WTC11 (cell line): ENCODE measurements at regions not wholly inside any gene's neighbourhood (a gene's known extent, or its start where the extent isn't known, plus 50 kb on each side); places are given as distances from the start of the nearest gene placed in this dataset.

Experiments used
- ATAC-seq: fragments of 200-7000 bp; cut with Tn5 transposase; 2 replicates; pipeline ENCODE4 v1.10.0; 2021; ENCODE audit warnings: mild to moderate bottlenecking, moderate library complexity
- CTCF ChIA-PET: fragments of 300-600 bp; sonication (Branson Sonifier 250); formaldehyde crosslinking; loops from one replicate; lab custom pipeline; 2021; ENCODE audit warnings: antibody characterized with exemption; lab: Charles Lee
- POLR2A ChIA-PET: fragments of 350-600 bp; sonication (Branson Sonifier 250); formaldehyde crosslinking; loops from one replicate; lab custom pipeline; 2021; ENCODE audit warnings: antibody characterized with exemption; lab: Charles Lee
- DNase-seq: peaks from one replicate; pipeline ENCODE4 v3.0.0; 2021; ENCODE audit warnings: low spot score
- H3K27ac Mint-ChIP-seq: 2 replicates; pipeline ENCODE4 v1.8.0; 2021; ENCODE audit warnings: mixed read lengths
- H3K27me3 Mint-ChIP-seq: 2 replicates; pipeline ENCODE4 v1.8.0; 2021; ENCODE audit warnings: low read depth, mild to moderate bottlenecking, moderate library complexity, mixed read lengths
- H3K36me3 Mint-ChIP-seq: 2 replicates; pipeline ENCODE4 v1.8.0; 2021; ENCODE audit warnings: mixed read lengths
- H3K4me1 Mint-ChIP-seq: 2 replicates; pipeline ENCODE4 v1.8.0; 2022; ENCODE audit warnings: mixed read lengths
- H3K4me3 Mint-ChIP-seq: 2 replicates; pipeline ENCODE4 v1.8.0; 2021; ENCODE audit warnings: mild to moderate bottlenecking, moderate library complexity, mixed read lengths
- H3K9me3 Mint-ChIP-seq: 2 replicates; pipeline ENCODE4 v1.8.0; 2021; ENCODE audit warnings: mixed read lengths
- CBFB ChIP-seq: sonication (generic); formaldehyde crosslinking; IDR thresholded peaks from 2 replicates; pipeline ENCODE4 v1.8.1; 2022; ENCODE audit warnings: mild to moderate bottlenecking, low read depth, missing genetic modification reagents
- HMGA2 ChIP-seq: fragments of 250-450 bp; sonication (Bioruptor Pico); IDR thresholded peaks from 2 replicates; pipeline ENCODE4 v1.4.0; 2021; ENCODE audit warnings: mild to moderate bottlenecking, moderate library complexity
- NFATC4 ChIP-seq: fragments of 250-450 bp; sonication (Bioruptor Pico); IDR thresholded peaks from 2 replicates; pipeline ENCODE4 v1.9.0; 2021; ENCODE audit warnings: mild to moderate bottlenecking
- NFYB ChIP-seq: sonication (generic); formaldehyde crosslinking; conservative IDR thresholded peaks from 2 replicates; pipeline ENCODE4 v1.8.0; 2022; ENCODE audit warnings: low read depth, missing genetic modification reagents
- NR1H2 ChIP-seq: sonication (generic); formaldehyde crosslinking; IDR thresholded peaks from 2 replicates; pipeline ENCODE4 v1.9.0; 2021; ENCODE audit warnings: mild to moderate bottlenecking, moderate library complexity, missing genetic modification reagents
- NR3C1 ChIP-seq: sonication (generic); formaldehyde crosslinking; conservative IDR thresholded peaks from 2 replicates; pipeline ENCODE4 v1.8.1; 2023; ENCODE audit warnings: low read depth, mild to moderate bottlenecking, missing genetic modification reagents
- ZNF121 ChIP-seq: sonication (generic); formaldehyde crosslinking; IDR thresholded peaks from 2 replicates; pipeline ENCODE4 v1.8.0; 2023; ENCODE audit warnings: missing genetic modification reagents
- ZNF232 ChIP-seq: sonication (generic); formaldehyde crosslinking; IDR thresholded peaks from 2 replicates; pipeline ENCODE4 v1.8.0; 2022; ENCODE audit warnings: mild to moderate bottlenecking, missing genetic modification reagents
- ZNF396 ChIP-seq: fragments of 250-450 bp; sonication (Bioruptor Pico); IDR thresholded peaks from 2 replicates; pipeline ENCODE4 v1.8.0; 2021; ENCODE audit warnings: mild to moderate bottlenecking, moderate library complexity, borderline replicate concordance
- TF ChIP-seq, protein P1 (sequence below): fragments of 250-450 bp; sonication (Bioruptor Pico); IDR thresholded peaks from 2 replicates; pipeline ENCODE4 v2.1.2; 2022; ENCODE audit warnings: mild to moderate bottlenecking, moderate library complexity
- TF ChIP-seq, protein P2 (sequence below): sonication (generic); formaldehyde crosslinking; IDR thresholded peaks from 2 replicates; pipeline ENCODE4 v1.8.0; 2022; ENCODE audit warnings: mild to moderate bottlenecking, missing genetic modification reagents
- TF ChIP-seq, protein P3 (sequence below): sonication (generic); formaldehyde crosslinking; conservative IDR thresholded peaks from 2 replicates; pipeline ENCODE4 v1.8.1; 2023; ENCODE audit warnings: mild to moderate bottlenecking, low read depth, missing genetic modification reagents, moderate library complexity
- TF ChIP-seq, protein P4 (sequence below): sonication (generic); formaldehyde crosslinking; IDR thresholded peaks from 2 replicates; pipeline ENCODE4 v1.8.0; 2023; ENCODE audit warnings: missing genetic modification reagents, mild to moderate bottlenecking, borderline replicate concordance
- TF ChIP-seq, protein P5 (sequence below): sonication (generic); formaldehyde crosslinking; IDR thresholded peaks from 2 replicates; pipeline ENCODE4 v1.8.1; 2023; ENCODE audit warnings: mild to moderate bottlenecking, missing genetic modification reagents
- TF ChIP-seq, protein P6 (sequence below): fragments of 200-600 bp; IDR thresholded peaks from 2 replicates; pipeline ENCODE4 v1.8.0; 2022; ENCODE audit warnings: antibody characterized with exemption
- TF ChIP-seq, protein P7 (sequence below): sonication (generic); formaldehyde crosslinking; IDR thresholded peaks from 2 replicates; pipeline ENCODE4 v1.8.1; 2022; ENCODE audit warnings: mild to moderate bottlenecking, moderate library complexity, missing genetic modification reagents
- TF ChIP-seq, protein P8 (sequence below): fragments of 250-450 bp; sonication (Bioruptor Pico); IDR thresholded peaks from 2 replicates; pipeline ENCODE4 v1.9.0; 2021; ENCODE audit warnings: mild to moderate bottlenecking

DNA sequence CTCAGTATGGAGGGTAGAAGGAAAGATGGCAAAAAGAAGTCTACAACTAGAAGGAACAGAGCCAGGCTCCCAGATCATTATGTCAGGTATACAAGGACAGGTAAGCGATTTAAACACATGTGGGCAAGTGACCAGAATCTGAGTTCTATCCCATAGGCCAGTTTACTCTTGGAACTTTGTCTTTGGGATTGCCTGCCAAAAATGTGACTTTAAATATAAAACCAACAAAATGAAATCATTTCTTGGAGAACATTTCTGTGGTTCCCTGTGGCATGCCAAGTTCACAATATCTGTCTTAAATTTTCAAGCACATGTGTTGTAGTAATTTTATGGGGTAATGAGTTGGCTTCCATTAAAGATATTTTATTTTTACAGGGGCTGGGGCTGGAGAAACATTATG is 141.0 kb downstream of the SLC17A6 start:
- ChIA-PET CTCF (no interaction called here), POLR2A (no interaction called here)
- Mint-ChIP-seq H3K36me3 (no peaks in the 10 kb centered on the region), H3K9me3 (peaks cover 12% of the 10 kb centered on the region), H3K4me1 (no peaks in the 10 kb centered on the region), H3K4me3 (no peak overlapping the region), H3K27me3 (no peaks in the 10 kb centered on the region), H3K27ac (no peak overlapping the region)
- ATAC-seq (no peak), DNase-seq (no peak)
- TF ChIP-seq NFYB (CRISPR knock-in tag), result no peak
- TF ChIP-seq, protein P1, sequence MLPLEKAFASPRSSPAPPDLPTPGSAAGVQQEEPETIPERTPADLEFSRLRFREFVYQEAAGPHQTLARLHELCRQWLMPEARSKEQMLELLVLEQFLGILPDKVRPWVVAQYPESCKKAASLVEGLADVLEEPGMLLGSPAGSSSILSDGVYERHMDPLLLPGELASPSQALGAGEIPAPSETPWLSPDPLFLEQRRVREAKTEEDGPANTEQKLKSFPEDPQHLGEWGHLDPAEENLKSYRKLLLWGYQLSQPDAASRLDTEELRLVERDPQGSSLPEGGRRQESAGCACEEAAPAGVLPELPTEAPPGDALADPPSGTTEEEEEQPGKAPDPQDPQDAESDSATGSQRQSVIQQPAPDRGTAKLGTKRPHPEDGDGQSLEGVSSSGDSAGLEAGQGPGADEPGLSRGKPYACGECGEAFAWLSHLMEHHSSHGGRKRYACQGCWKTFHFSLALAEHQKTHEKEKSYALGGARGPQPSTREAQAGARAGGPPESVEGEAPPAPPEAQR (CRISPR knock-in tag), result no peak
- TF ChIP-seq NR3C1 (CRISPR knock-in tag), result no peak
- TF ChIP-seq ZNF121, result no peak
- TF ChIP-seq, protein P2, sequence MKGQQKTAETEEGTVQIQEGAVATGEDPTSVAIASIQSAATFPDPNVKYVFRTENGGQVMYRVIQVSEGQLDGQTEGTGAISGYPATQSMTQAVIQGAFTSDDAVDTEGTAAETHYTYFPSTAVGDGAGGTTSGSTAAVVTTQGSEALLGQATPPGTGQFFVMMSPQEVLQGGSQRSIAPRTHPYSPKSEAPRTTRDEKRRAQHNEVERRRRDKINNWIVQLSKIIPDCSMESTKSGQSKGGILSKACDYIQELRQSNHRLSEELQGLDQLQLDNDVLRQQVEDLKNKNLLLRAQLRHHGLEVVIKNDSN (CRISPR knock-in tag), result no peak
- TF ChIP-seq, protein P3, sequence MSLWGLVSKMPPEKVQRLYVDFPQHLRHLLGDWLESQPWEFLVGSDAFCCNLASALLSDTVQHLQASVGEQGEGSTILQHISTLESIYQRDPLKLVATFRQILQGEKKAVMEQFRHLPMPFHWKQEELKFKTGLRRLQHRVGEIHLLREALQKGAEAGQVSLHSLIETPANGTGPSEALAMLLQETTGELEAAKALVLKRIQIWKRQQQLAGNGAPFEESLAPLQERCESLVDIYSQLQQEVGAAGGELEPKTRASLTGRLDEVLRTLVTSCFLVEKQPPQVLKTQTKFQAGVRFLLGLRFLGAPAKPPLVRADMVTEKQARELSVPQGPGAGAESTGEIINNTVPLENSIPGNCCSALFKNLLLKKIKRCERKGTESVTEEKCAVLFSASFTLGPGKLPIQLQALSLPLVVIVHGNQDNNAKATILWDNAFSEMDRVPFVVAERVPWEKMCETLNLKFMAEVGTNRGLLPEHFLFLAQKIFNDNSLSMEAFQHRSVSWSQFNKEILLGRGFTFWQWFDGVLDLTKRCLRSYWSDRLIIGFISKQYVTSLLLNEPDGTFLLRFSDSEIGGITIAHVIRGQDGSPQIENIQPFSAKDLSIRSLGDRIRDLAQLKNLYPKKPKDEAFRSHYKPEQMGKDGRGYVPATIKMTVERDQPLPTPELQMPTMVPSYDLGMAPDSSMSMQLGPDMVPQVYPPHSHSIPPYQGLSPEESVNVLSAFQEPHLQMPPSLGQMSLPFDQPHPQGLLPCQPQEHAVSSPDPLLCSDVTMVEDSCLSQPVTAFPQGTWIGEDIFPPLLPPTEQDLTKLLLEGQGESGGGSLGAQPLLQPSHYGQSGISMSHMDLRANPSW (CRISPR knock-in tag), result no peak
- TF ChIP-seq, protein P4, sequence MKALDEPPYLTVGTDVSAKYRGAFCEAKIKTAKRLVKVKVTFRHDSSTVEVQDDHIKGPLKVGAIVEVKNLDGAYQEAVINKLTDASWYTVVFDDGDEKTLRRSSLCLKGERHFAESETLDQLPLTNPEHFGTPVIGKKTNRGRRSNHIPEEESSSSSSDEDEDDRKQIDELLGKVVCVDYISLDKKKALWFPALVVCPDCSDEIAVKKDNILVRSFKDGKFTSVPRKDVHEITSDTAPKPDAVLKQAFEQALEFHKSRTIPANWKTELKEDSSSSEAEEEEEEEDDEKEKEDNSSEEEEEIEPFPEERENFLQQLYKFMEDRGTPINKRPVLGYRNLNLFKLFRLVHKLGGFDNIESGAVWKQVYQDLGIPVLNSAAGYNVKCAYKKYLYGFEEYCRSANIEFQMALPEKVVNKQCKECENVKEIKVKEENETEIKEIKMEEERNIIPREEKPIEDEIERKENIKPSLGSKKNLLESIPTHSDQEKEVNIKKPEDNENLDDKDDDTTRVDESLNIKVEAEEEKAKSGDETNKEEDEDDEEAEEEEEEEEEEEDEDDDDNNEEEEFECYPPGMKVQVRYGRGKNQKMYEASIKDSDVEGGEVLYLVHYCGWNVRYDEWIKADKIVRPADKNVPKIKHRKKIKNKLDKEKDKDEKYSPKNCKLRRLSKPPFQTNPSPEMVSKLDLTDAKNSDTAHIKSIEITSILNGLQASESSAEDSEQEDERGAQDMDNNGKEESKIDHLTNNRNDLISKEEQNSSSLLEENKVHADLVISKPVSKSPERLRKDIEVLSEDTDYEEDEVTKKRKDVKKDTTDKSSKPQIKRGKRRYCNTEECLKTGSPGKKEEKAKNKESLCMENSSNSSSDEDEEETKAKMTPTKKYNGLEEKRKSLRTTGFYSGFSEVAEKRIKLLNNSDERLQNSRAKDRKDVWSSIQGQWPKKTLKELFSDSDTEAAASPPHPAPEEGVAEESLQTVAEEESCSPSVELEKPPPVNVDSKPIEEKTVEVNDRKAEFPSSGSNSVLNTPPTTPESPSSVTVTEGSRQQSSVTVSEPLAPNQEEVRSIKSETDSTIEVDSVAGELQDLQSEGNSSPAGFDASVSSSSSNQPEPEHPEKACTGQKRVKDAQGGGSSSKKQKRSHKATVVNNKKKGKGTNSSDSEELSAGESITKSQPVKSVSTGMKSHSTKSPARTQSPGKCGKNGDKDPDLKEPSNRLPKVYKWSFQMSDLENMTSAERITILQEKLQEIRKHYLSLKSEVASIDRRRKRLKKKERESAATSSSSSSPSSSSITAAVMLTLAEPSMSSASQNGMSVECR (CRISPR knock-in tag), result no peak
- TF ChIP-seq, protein P5, sequence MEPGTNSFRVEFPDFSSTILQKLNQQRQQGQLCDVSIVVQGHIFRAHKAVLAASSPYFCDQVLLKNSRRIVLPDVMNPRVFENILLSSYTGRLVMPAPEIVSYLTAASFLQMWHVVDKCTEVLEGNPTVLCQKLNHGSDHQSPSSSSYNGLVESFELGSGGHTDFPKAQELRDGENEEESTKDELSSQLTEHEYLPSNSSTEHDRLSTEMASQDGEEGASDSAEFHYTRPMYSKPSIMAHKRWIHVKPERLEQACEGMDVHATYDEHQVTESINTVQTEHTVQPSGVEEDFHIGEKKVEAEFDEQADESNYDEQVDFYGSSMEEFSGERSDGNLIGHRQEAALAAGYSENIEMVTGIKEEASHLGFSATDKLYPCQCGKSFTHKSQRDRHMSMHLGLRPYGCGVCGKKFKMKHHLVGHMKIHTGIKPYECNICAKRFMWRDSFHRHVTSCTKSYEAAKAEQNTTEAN (CRISPR knock-in tag), result no peak
- TF ChIP-seq, protein P6, sequence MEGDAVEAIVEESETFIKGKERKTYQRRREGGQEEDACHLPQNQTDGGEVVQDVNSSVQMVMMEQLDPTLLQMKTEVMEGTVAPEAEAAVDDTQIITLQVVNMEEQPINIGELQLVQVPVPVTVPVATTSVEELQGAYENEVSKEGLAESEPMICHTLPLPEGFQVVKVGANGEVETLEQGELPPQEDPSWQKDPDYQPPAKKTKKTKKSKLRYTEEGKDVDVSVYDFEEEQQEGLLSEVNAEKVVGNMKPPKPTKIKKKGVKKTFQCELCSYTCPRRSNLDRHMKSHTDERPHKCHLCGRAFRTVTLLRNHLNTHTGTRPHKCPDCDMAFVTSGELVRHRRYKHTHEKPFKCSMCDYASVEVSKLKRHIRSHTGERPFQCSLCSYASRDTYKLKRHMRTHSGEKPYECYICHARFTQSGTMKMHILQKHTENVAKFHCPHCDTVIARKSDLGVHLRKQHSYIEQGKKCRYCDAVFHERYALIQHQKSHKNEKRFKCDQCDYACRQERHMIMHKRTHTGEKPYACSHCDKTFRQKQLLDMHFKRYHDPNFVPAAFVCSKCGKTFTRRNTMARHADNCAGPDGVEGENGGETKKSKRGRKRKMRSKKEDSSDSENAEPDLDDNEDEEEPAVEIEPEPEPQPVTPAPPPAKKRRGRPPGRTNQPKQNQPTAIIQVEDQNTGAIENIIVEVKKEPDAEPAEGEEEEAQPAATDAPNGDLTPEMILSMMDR, result no peak

DNA sequence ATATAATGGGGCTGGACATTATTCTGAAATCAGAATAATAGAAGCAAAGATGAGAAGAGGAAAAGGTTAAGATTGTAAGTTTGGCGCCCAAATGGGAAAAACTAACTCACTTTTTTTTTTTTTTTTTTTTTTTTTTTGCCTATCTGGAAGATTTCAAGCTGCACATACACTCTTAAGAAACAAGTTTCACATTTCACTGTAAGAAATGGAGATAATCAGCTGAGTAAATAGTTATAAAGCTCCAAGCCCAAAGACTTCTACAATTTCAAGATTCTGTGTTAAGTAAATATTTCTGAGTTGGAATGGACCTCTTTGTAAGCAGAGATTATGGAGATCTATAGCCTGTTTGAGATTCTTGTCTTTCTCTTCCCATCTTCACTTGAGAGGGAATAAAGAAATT is 140.0 kb downstream of the SLC17A6 start:
- peaks cover 12% of the 10 kb centered on the region for H3K9me3 Mint-ChIP-seq
- ChIA-PET CTCF (no interaction called here), POLR2A (no interaction called here)
- no peaks in the 10 kb centered on the region for H3K27me3 Mint-ChIP-seq
- no peak overlapping the region for H3K27ac Mint-ChIP-seq
- no peaks in the 10 kb centered on the region for H3K4me1 Mint-ChIP-seq
- no peak overlapping the region for H3K4me3 Mint-ChIP-seq
- ATAC-seq, result no peak
- H3K36me3 Mint-ChIP-seq, result no peaks in the 10 kb centered on the region
- DNase-seq, result no peak
- no peak for TF ChIP-seq ZNF232 (CRISPR knock-in tag)
- TF ChIP-seq, protein P7, sequence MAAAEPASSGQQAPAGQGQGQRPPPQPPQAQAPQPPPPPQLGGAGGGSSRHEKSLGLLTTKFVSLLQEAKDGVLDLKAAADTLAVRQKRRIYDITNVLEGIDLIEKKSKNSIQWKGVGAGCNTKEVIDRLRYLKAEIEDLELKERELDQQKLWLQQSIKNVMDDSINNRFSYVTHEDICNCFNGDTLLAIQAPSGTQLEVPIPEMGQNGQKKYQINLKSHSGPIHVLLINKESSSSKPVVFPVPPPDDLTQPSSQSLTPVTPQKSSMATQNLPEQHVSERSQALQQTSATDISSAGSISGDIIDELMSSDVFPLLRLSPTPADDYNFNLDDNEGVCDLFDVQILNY (CRISPR knock-in tag), result no peak
- TF ChIP-seq, protein P8, sequence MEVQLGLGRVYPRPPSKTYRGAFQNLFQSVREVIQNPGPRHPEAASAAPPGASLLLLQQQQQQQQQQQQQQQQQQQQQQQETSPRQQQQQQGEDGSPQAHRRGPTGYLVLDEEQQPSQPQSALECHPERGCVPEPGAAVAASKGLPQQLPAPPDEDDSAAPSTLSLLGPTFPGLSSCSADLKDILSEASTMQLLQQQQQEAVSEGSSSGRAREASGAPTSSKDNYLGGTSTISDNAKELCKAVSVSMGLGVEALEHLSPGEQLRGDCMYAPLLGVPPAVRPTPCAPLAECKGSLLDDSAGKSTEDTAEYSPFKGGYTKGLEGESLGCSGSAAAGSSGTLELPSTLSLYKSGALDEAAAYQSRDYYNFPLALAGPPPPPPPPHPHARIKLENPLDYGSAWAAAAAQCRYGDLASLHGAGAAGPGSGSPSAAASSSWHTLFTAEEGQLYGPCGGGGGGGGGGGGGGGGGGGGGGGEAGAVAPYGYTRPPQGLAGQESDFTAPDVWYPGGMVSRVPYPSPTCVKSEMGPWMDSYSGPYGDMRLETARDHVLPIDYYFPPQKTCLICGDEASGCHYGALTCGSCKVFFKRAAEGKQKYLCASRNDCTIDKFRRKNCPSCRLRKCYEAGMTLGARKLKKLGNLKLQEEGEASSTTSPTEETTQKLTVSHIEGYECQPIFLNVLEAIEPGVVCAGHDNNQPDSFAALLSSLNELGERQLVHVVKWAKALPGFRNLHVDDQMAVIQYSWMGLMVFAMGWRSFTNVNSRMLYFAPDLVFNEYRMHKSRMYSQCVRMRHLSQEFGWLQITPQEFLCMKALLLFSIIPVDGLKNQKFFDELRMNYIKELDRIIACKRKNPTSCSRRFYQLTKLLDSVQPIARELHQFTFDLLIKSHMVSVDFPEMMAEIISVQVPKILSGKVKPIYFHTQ (CRISPR knock-in tag), result no peak
- no peak for TF ChIP-seq NR1H2 (CRISPR knock-in tag)
- TF ChIP-seq CBFB, result no peak
- TF ChIP-seq HMGA2 (CRISPR knock-in tag), result no peak
- TF ChIP-seq, protein P1 (CRISPR knock-in tag), result no peak
- no peak for TF ChIP-seq NFATC4 (CRISPR knock-in tag)
- TF ChIP-seq ZNF396 (CRISPR knock-in tag), result no peak
